Peyer's patch (tissue), 4 donors: ENCODE measurements at regions not wholly inside any gene's neighbourhood (a gene's known extent, or its start where the extent isn't known, plus 50 kb on each side); places are given as distances from the start of the nearest gene placed in this dataset.

Source experiments
- CTCF ChIP-seq, 6 experiments: fragments of 450-650 bp in 4 of 6; fragments of 200-600 bp in 2 of 6; sonication (generic) in 1 of 6; IDR thresholded peaks; one replicate each; pipeline ENCODE4 v1.5.1; 2017 to 2019; ENCODE audit warnings: antibody characterized with exemption in 6 of 6, mild to moderate bottlenecking in 3 of 6, moderate library complexity in 1 of 6
- POLR2A ChIP-seq, 2 donors: fragments of 450-650 bp; IDR thresholded peaks; one replicate each; pipeline ENCODE4 v1.5.1; 2017; ENCODE audit warnings: antibody characterized with exemption in 2 of 2, mild to moderate bottlenecking in 2 of 2, moderate library complexity in 2 of 2

- TF ChIP-seq POLR2A (IDR thresholded peaks at IDR 0.05), result no peak
- no peak for TF ChIP-seq CTCF (IDR thresholded peaks at IDR 0.05)
Observed at GRCh38 chr10:4532467-4532866, 293.5 kb upstream of the AKR1E2 start.
